Esophagus squamous epithelium (tissue), 4 donors: ENCODE measurements at regions not wholly inside any gene's neighbourhood (a gene's known extent, or its start where the extent isn't known, plus 50 kb on each side); places are given as distances from the start of the nearest gene placed in this dataset.

Experiments used
- POLR2A ChIP-seq, 4 donors: fragments of 450-650 bp; IDR thresholded peaks; one replicate each; pipeline ENCODE4 v1.6.1; 2017; ENCODE audit warnings: antibody characterized with exemption in 4 of 4, mild to moderate bottlenecking in 4 of 4, moderate library complexity in 3 of 4
- TF ChIP-seq, protein P1 (sequence below), 6 experiments: fragments of 450-650 bp in 4 of 6; fragments of 200-600 bp in 2 of 6; sonication (generic) in 2 of 6; IDR thresholded peaks; one replicate each; pipeline ENCODE4 v1.5.1; 2016 to 2019; ENCODE audit warnings: antibody characterized with exemption in 6 of 6, mild to moderate bottlenecking in 4 of 6, moderate library complexity in 4 of 6

DNA sequence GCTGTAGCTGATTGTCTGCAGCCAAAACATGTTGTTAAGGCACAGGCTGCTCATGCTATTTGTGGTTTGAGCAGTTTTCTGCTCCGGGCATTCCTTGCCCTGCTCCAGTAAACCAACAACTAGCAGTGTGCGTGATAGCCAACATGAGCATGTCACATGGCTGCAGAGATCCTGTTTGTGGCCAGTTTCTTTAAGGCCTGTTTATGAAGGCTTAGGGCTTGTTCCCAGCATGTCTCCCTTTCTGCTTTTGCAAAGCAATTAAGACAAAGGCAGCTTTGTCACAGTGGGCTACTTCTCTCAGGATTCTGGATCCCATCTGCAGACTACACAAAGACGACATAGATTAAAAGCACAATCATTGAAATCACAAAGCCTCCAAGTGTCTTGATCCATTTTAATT lies 160.5 kb downstream of the ZNF518B start:
- TF ChIP-seq, protein P1, sequence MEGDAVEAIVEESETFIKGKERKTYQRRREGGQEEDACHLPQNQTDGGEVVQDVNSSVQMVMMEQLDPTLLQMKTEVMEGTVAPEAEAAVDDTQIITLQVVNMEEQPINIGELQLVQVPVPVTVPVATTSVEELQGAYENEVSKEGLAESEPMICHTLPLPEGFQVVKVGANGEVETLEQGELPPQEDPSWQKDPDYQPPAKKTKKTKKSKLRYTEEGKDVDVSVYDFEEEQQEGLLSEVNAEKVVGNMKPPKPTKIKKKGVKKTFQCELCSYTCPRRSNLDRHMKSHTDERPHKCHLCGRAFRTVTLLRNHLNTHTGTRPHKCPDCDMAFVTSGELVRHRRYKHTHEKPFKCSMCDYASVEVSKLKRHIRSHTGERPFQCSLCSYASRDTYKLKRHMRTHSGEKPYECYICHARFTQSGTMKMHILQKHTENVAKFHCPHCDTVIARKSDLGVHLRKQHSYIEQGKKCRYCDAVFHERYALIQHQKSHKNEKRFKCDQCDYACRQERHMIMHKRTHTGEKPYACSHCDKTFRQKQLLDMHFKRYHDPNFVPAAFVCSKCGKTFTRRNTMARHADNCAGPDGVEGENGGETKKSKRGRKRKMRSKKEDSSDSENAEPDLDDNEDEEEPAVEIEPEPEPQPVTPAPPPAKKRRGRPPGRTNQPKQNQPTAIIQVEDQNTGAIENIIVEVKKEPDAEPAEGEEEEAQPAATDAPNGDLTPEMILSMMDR (IDR thresholded peaks at IDR 0.05), result no peak
- no peak for TF ChIP-seq POLR2A (IDR thresholded peaks at IDR 0.05)
